GM12878 (cell line): ENCODE measurements at regions not wholly inside any gene's neighbourhood (a gene's known extent, or its start where the extent isn't known, plus 50 kb on each side); places are given as distances from the start of the nearest gene placed in this dataset.

Experiments
- CHD2 ChIP-seq: IDR thresholded peaks from 2 replicates; pipeline ENCODE4 v1.6.1; 2011; ENCODE audit warnings: low read depth, low read length, improper control_type of control experiment, borderline replicate concordance
- CTCF ChIP-seq, 3 experiments: IDR thresholded peaks in 2 of 3; conservative IDR thresholded peaks in 1 of 3; 2 replicates each; pipeline ENCODE4 v1.5.1; 2011; ENCODE audit warnings: low read depth in 3 of 3, low read length in 3 of 3, mild to moderate bottlenecking in 3 of 3, control low read depth in 2 of 3, moderate library complexity in 2 of 3, inconsistent platforms in 1 of 3, mixed read lengths in 1 of 3; ENCODE audit not compliant: control insufficient read depth in 2 of 3, insufficient read depth in 1 of 3; ENCODE audit errors: extremely low read depth in 1 of 3
- E2F4 ChIP-seq: IDR thresholded peaks from 2 replicates; pipeline ENCODE4 v1.6.1; 2012; ENCODE audit warnings: low read depth, low read length, improper control_type of control experiment
- EZH2 ChIP-seq: IDR thresholded peaks from 2 replicates; pipeline ENCODE4 v1.6.1; 2012; ENCODE audit warnings: low read depth, mild to moderate bottlenecking, control low read depth, inconsistent platforms, low read length, borderline replicate concordance; ENCODE audit not compliant: control insufficient read depth
- IRF3 ChIP-seq: fragments of 450-650 bp; IDR thresholded peaks from 2 replicates; pipeline ENCODE4 v1.6.1; 2014; ENCODE audit warnings: mild to moderate bottlenecking
- POLR2AphosphoS5 ChIP-seq: IDR thresholded peaks from 2 replicates; pipeline ENCODE4 v1.6.1; 2011; ENCODE audit warnings: mild to moderate bottlenecking, low read length, inconsistent platforms
- RB1 ChIP-seq: fragments of 450-650 bp; formaldehyde crosslinking; IDR thresholded peaks from 2 replicates; pipeline ENCODE4 v1.6.1; 2017; ENCODE audit warnings: mild to moderate bottlenecking, borderline replicate concordance
- RCOR1 ChIP-seq: conservative IDR thresholded peaks from 2 replicates; pipeline ENCODE4 v1.6.1; 2012; ENCODE audit warnings: low read depth, low read length, improper control_type of control experiment
- REST ChIP-seq: IDR thresholded peaks from 2 replicates; pipeline ENCODE4 v1.6.1; 2012; ENCODE audit warnings: mild to moderate bottlenecking, low read depth, low read length
- TARDBP ChIP-seq: IDR thresholded peaks from 2 replicates; pipeline ENCODE4 v1.6.1; 2016; ENCODE audit warnings: borderline replicate concordance
- ZBTB33 ChIP-seq: fragments of 450-650 bp; IDR thresholded peaks from 2 replicates; pipeline ENCODE4 v1.6.1; 2017; ENCODE audit warnings: mild to moderate bottlenecking

GRCh38 chr1:113293256-113293626 is 97.1 kb upstream of the MAGI3 start:
- TF ChIP-seq CTCF (IDR thresholded peaks at IDR 0.05 in 2 of 3, conservative IDR thresholded peaks at IDR 0.05 in 1 of 3; ENCODE audit: control insufficient read depth in 2 of 3, extremely low read depth in 1 of 3, insufficient read depth in 1 of 3, low read depth in 3 of 3, low read length in 3 of 3) = no peak
- TF ChIP-seq EZH2 = no peak
- TF ChIP-seq RB1 = no peak
- no peak for TF ChIP-seq RCOR1
- TF ChIP-seq E2F4 = no peak
- TF ChIP-seq CHD2 = no peak
- TF ChIP-seq ZBTB33 = no peak
- TF ChIP-seq TARDBP = no peak
- TF ChIP-seq IRF3 = no peak
- no peak for TF ChIP-seq REST
- TF ChIP-seq POLR2AphosphoS5 = no peak
